ENCODE measurements at regions not wholly inside any gene's neighbourhood (a gene's known extent, or its start where the extent isn't known, plus 50 kb on each side); places are given as distances from the start of the nearest gene placed in this dataset.
"Not testable (repeated sequence)": the region's sequence is repeated elsewhere in the genome, so short reads cannot be mapped to it uniquely, and the experiment has no call there.

GRCh38 chr21:28636752-28637691, 355.7 kb downstream of the LTN1 start:
- DNase-seq, result no peak

- DNase-seq, result no peak
These were observed 357.1 kb downstream of the LTN1 start for GRCh38 chr21:28635541-28635940.

DNA sequence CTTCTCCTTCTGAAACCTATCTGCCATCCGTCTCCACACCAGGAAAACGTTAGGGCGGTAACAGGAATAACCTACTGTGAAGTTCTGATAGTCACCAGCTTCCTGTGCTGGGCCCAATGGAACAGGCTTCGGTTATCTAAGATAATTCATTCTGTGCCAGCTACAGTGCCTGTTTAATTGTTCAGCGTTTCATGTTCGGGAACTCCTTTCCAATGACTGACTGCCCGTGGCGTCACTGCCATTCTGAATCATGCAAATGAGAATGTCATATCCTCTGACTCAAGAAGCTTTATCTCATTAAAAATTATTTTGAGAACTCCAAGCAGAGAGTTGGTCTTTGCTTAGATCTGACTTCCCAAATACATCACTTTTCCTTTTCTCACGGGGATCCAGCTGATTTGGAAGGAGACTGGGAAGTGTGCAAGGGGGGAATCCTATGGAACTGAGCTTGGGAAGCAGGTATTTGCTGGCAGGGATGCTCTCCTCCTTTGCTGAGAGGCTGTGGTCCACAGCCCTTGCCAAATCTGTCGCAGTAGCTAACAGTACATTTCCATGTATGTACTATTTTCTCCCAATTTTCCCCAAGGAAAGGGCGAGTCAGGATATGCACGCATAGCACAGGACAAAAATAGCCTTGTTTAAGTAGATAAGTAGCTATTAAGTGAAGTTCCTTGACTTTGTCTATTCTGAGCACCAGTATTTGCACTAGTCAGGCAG, 358.7 kb downstream of the LTN1 start:
- DNase-seq, result no peak

GRCh38 chr21:28632755-28633408, 359.8 kb downstream of the LTN1 start:
- no peak for DNase-seq

DNA sequence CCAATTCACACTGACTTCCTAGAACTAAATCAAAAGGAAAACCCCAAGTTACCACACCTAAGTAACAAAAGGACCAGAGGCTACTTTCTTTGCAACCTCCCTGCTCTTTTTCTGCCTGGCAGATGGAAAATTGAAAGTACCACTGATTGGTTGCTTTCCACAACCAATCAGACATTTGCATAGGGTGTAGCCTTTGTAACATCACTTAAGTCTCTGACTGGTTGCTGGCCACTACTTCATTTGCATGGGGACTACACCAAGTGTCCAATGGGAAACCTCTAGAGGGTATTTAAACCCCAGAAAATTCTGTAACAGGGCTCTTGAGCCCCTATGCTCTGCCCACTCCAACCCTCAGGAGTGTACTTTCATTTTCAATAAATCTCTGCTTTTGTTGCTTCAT, 365.0 kb downstream of the LTN1 start:
- peak; percentile 1 for DNase-seq

GRCh38 chr21:28627261-28627660, 365.4 kb downstream of the LTN1 start:
- no peak for DNase-seq

DNA sequence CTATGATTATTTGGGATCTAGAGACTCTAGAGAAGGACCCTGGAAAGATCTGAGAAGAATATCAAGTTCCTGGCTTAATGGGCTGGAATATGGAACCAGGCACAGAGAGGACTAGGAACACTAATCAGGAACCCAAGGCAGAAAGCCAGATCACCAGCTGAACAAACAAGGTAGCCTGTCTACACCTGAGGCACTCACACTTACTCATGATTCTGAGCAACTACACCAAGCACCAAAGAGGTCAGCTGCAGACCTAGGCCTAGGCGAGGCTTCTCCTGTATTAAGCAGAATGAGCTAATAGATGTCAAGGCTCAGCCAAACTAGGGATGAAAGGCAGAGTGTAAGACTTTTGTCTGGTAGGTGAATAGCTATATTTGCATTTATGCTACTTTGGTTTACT, 368.1 kb downstream of the LTN1 start:
- no peak for DNase-seq

GRCh38 chr21:28617300-28617699, 375.4 kb downstream of the LTN1 start:
- DNase-seq, result no peak

DNA sequence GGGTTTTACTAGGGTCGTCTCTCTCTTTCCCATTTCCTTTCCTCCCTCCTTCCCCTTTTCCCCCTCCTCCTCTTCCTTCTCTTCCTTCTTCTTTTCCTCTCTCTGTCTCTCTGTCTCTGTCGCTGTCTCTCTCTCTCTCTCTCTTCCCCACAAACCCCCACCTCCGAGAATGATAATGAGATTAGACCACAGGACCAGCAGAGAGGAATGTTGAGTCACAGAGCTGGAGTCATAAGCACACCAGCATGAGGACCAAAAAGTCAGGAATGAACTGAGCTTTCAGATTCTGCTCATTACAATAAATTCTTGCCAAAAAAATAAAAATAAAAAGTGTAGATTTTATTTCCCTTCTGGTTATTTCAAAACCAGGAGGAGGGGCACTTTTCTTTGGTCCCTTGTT, 377.4 kb downstream of the LTN1 start:
- DNase-seq, result no peak

DNA sequence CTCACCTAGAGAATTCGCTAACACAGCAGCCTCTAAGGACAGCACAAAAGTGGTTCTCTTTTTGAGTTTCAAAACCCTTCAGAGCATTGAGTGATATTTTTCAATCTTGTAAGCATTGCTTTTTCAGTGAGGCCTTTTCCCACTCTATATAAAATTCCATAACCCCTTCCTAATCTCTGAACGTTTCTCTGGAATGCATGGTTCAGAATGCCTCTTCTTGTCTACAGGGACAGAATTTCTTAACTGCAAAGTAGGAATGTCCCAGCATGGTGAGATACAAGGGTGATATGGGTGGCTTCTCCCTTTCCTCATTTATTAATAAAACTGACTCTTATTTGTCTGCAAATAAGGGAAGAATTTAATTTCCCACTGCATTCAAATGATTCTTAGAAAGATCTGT, 377.9 kb downstream of the LTN1 start:
- DNase-seq, result no peak

DNA sequence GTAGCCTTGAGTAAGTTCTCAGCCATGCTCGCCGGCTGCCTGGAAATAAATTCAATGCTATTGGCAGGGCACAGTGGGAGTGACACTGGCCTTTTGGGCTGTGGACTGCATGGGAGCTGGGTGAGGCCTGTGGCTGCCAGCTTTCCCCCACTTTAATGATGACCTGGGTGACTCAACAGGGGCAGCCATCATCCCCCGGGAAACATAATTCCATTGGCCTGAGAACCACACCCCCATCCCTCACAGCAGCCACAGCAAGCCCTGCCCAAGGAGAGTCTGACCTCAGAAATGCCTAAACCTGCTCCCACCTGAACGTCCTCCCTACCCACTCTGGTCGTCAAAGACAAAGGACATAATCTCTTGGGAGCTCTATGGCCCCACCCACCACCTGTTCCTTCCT, 384.0 kb downstream of the LTN1 start:
- DNase-seq, result no peak

GRCh38 chr21:28607545-28607944, 385.1 kb downstream of the LTN1 start:
- DNase-seq, result no peak

- peak; percentile 56 for DNase-seq
These were observed 387.6 kb downstream of the LTN1 start for GRCh38 chr21:28604946-28605537.

- DNase-seq, result no peak
These were observed 390.1 kb downstream of the LTN1 start for GRCh38 chr21:28602546-28602945.

DNA sequence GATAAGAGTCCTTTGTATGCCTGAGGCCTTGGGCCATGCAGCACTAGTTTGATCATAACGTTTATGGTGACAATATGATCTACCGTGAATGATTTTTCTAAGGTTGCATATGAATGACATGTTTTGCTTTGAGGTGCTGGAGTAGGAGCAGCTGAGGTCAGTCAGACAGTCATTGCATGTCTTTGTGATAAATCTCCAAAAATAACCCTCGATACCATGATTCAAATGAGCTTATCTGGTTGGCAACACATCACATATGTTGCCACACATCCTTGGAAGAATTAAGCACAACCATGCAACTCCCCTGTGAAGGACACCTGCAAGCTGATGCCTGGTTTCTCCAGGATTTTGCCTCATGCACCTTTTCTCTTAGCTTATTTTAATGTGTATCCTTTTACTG, 394.5 kb downstream of the LTN1 start:
- DNase-seq, result no peak

GRCh38 chr21:28592205-28592865, 400.3 kb downstream of the LTN1 start:
- no peak for DNase-seq

- DNase-seq, result no peak
These were observed 402.0 kb downstream of the LTN1 start for GRCh38 chr21:28590676-28591075.

DNA sequence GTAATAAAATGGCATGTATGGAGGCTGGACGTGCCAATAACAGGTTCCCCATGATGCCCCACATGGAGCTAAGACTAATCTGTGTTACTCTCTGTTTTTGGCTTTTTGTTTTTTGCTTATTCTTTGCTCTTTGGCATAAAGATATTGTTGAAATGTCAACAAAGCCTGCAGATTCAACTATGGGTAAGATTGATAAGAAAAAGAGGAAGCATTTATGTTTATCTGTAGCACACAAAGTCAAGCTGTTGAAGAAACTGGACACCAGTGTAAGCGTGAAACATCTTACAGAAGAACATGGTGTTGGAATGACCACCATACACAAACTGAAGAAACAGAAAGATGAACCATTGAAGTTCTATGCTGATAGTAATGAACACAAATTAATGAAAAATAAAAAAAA, 402.7 kb downstream of the LTN1 start:
- DNase-seq, result no peak

DNA sequence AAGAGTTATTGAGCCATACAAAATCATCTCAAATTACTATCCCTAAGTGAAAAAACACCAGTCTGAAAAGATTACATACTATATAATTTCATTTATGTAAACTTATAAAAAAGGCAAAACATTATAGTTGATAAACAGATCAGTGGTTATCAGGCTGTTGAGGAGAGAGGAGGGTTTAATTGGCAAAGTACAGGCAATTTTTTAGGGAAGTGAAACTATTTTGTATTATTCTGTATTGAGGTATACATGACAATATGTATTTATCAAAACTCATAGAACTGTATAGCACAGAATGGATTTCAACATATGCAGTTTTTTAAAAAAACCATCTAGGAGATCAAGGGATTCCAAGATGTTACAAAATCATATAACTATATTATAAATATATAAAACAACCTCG, 403.7 kb downstream of the LTN1 start:
- no peak for DNase-seq

GRCh38 chr21:28587748-28588147, 404.9 kb downstream of the LTN1 start:
- DNase-seq, result no peak

DNA sequence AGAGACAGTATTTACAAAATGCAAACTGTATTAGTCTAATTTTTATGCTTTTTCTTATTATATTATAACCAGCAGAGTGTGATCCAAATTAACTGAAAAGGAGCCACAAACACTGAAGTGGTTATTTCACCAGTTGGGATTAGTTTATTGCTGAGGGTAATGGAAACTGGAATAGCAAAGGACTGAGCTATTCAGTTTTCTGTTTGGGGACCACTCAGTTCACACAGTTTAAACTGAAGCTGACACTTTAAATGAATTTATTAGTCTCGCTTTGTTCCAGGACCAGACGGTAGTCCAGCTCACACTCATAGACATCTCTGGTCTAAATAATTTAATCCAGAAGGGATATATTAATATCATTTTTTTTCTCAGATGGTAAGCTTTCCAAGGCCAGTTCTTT, 410.7 kb downstream of the LTN1 start:
- no peak for DNase-seq

DNA sequence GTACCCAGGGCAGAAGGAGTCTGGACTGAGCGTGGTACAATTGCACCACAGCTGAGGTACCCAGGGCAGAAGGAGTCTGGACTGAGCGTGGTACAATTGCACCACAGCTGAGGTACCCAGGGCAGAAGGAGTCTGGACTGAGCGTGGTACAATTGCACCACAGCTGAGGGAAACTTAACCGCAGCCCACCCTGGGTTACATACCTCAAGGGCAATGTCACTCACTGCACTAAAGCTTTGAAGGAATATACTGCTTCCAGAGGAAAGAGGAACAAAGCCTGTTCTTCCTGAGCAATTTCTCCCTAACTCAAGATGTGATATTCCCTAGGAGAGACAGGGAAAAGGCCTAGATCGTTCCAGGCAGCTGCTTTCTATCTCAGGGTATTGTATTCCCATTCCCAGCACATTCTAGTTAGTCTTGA, 411.4 kb downstream of the LTN1 start:
- not testable (repeated sequence) for DNase-seq

DNA sequence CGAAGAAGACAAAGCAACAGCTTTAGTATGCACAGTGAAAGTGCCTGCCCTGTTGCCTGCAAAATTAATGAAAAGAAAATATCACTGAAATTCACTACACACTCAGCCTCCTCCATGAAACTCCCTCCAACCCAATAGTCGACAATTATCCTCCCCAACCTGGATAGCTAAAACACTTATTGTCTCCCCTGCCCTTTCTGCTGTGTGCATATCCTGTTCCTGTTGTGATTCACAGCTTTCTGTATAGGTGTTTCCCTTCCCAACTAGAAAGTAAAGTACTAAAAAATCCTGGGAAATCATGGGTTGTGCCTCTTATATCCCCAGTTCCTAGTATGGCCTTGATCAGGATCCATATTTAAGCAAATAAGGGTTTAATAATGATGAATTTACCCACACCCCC, 412.1 kb downstream of the LTN1 start:
- DNase-seq, result no peak
